Trophoblast cell (in vitro differentiated cells and primary cell): ENCODE measurements at regions not wholly inside any gene's neighbourhood (a gene's known extent, or its start where the extent isn't known, plus 50 kb on each side); places are given as distances from the start of the nearest gene placed in this dataset.
A peak's percentile ranks its signal among the peaks of the same experiment; 100 is the strongest.

ENCODE experiments used
- DNase-seq, 2 donors: peaks; one replicate each; pipeline ENCODE4 v3.0.0-alpha.2; 2016
- H2AFZ ChIP-seq: 2 replicates; pipeline ENCODE4 v1.6.1; 2013; ENCODE audit warnings: low read length, moderate library complexity, mild to moderate bottlenecking; ENCODE audit not compliant: insufficient read depth, poor library complexity
- H2AK5ac ChIP-seq: 2 replicates; pipeline ENCODE4 v1.6.1; 2013; ENCODE audit warnings: mild to moderate bottlenecking, low read length
- H2BK120ac ChIP-seq: 2 replicates; pipeline ENCODE4 v1.6.1; 2013; ENCODE audit warnings: low read length, mild to moderate bottlenecking, moderate library complexity; ENCODE audit not compliant: insufficient read depth, poor library complexity
- H2BK12ac ChIP-seq: 2 replicates; pipeline ENCODE4 v1.6.1; 2013; ENCODE audit warnings: mild to moderate bottlenecking, low read length, moderate library complexity
- H2BK5ac ChIP-seq: 2 replicates; pipeline ENCODE4 v1.6.1; 2013; ENCODE audit warnings: low read length, low read depth, moderate library complexity, mild to moderate bottlenecking; ENCODE audit not compliant: poor library complexity
- H3K14ac ChIP-seq: 2 replicates; pipeline ENCODE4 v1.6.1; 2013; ENCODE audit warnings: mild to moderate bottlenecking, low read length
- H3K18ac ChIP-seq: 2 replicates; pipeline ENCODE4 v1.6.1; 2013; ENCODE audit warnings: mild to moderate bottlenecking, low read length
- H3K23ac ChIP-seq: 2 replicates; pipeline ENCODE4 v1.6.1; 2013; ENCODE audit warnings: low read length
- H3K27ac ChIP-seq: 2 replicates; pipeline ENCODE4 v1.5.1; 2013; ENCODE audit warnings: low read depth, mild to moderate bottlenecking, inconsistent platforms, low read length, moderate library complexity
- H3K27me3 ChIP-seq: 2 replicates; pipeline ENCODE4 v1.6.1; 2013; ENCODE audit warnings: inconsistent platforms, mild to moderate bottlenecking, low read length, moderate library complexity; ENCODE audit not compliant: insufficient read depth
- H3K36me3 ChIP-seq, 2 experiments: 1 replicate in 1 of 2; 2 replicates in 1 of 2; pipeline ENCODE4 v1.6.1; 2013; ENCODE audit warnings: low read length in 2 of 2, mild to moderate bottlenecking in 2 of 2, moderate library complexity in 1 of 2; ENCODE audit not compliant: insufficient read depth in 2 of 2, control insufficient read depth in 1 of 2
- H3K4ac ChIP-seq: 2 replicates; pipeline ENCODE4 v1.6.1; 2013; ENCODE audit warnings: low read depth, mild to moderate bottlenecking, low read length, moderate library complexity
- H3K4me1 ChIP-seq, 2 experiments: 1 replicate in 1 of 2; 2 replicates in 1 of 2; pipeline ENCODE4 v1.6.1; 2013; ENCODE audit warnings: low read length in 2 of 2, mild to moderate bottlenecking in 2 of 2, moderate library complexity in 1 of 2; ENCODE audit not compliant: insufficient read depth in 2 of 2, control insufficient read depth in 1 of 2
- H3K4me2 ChIP-seq: 2 replicates; pipeline ENCODE4 v1.6.1; 2013; ENCODE audit warnings: inconsistent platforms, mild to moderate bottlenecking, low read length, moderate library complexity
- H3K4me3 ChIP-seq: 2 replicates; pipeline ENCODE4 v1.5.1; 2013; ENCODE audit warnings: mild to moderate bottlenecking, low read depth, low read length, inconsistent platforms
- H3K79me1 ChIP-seq: one replicate; pipeline ENCODE4 v1.6.1; 2013; ENCODE audit warnings: low read length
- H3K79me2 ChIP-seq: 2 replicates; pipeline ENCODE4 v1.6.1; 2013; ENCODE audit warnings: low read length, mild to moderate bottlenecking; ENCODE audit not compliant: control insufficient read depth, insufficient read depth, poor library complexity
- H3K9ac ChIP-seq: 2 replicates; pipeline ENCODE4 v1.6.1; 2013; ENCODE audit warnings: mild to moderate bottlenecking, low read length
- H3K9me3 ChIP-seq: 2 replicates; pipeline ENCODE4 v1.6.1; 2013; ENCODE audit warnings: low read depth, mild to moderate bottlenecking, control low read depth, inconsistent platforms, low read length; ENCODE audit not compliant: insufficient read depth
- H4K12ac ChIP-seq: 2 replicates; pipeline ENCODE4 v1.6.1; 2013; ENCODE audit warnings: low read depth, mild to moderate bottlenecking, low read length, moderate library complexity
- H4K8ac ChIP-seq: 2 replicates; pipeline ENCODE4 v1.6.1; 2013; ENCODE audit warnings: low read depth, mild to moderate bottlenecking, low read length, moderate library complexity
- H4K91ac ChIP-seq: one replicate; pipeline ENCODE4 v1.6.1; 2013; ENCODE audit warnings: low read depth, mild to moderate bottlenecking, low read length, moderate library complexity
- whole genome bisulfite sequencing: extraction: QIAGEN DNeasy Blood & Tissue Kit; methylation state at CpG from one replicate; pipeline ENCODE4 v1.1.7; 2013; ENCODE audit warnings: missing lambda C conversion rate; ENCODE audit not compliant: insufficient read length, insufficient coverage; ENCODE audit errors: extremely low coverage; 5-methylcytosine and 5-hydroxymethylcytosine counted together

DNA sequence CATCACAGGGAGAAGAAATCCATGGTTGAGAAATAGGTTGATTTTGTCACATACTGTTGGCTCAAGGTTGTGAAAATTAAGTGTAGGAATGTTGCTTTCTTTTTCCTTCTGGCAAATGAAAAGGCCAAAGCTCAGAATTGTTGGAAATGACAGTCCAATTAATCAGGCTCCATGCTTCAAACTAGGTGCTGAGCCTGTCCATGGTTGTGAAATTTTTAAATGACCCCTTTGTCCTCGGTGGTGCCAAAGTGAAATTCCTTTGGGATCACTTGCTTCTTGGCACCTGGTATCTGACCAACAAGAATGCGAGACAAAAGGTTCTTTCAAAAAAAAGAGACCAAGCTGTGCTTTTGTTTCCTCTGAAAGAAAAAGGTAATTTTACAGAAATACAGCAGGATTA lies 451.9 kb downstream of the ETS1 start:
- H3K79me1 ChIP-seq, result peaks cover 2% of the 10 kb centered on the region
- no peaks in the 10 kb centered on the region for H3K79me2 ChIP-seq
- WGBS, result no CpG with 5 or more reads among the region's 2 CpGs
- H3K4me1 ChIP-seq, result peaks cover 2 to 7% of the 10 kb centered on the region in 2 experiments
- no peak overlapping the region for H2BK5ac ChIP-seq
- no peak overlapping the region for H2BK120ac ChIP-seq
- no peak overlapping the region for H4K91ac ChIP-seq
- no peak overlapping the region for H3K4ac ChIP-seq
- H3K9ac ChIP-seq, result no peak overlapping the region
- no peak overlapping the region for H3K27ac ChIP-seq
- no peak overlapping the region for H3K4me3 ChIP-seq
- H3K18ac ChIP-seq, result no peak overlapping the region
- H2BK12ac ChIP-seq, result no peak overlapping the region
- no peak overlapping the region for H3K14ac ChIP-seq
- no peak overlapping the region for H4K8ac ChIP-seq
- no peak overlapping the region for H3K23ac ChIP-seq
- H3K9me3 ChIP-seq, result no peaks in the 10 kb centered on the region
- no peaks in the 10 kb centered on the region for H3K36me3 ChIP-seq
- H3K27me3 ChIP-seq, result no peaks in the 10 kb centered on the region
- no peak overlapping the region for H4K12ac ChIP-seq
- H2AK5ac ChIP-seq, result no peak overlapping the region
- DNase-seq, result no peak
- no peak overlapping the region for H2AFZ ChIP-seq
- no peak overlapping the region for H3K4me2 ChIP-seq

GRCh38 chr11:128133501-128133900 lies 453.9 kb downstream of the ETS1 start:
- Histone ChIP-seq H4K91ac (no peak overlapping the region), H3K23ac (no peak overlapping the region), H3K36me3 (no peaks in the 10 kb centered on the region), H3K79me1 (peaks cover 2% of the 10 kb centered on the region), H2BK5ac (no peak overlapping the region), H3K4me1 (peaks cover 2 to 7% of the 10 kb centered on the region in 2 experiments), H2AFZ (no peak overlapping the region), H3K79me2 (no peaks in the 10 kb centered on the region), H2BK12ac (no peak overlapping the region), H4K12ac (no peak overlapping the region), H4K8ac (no peak overlapping the region), H3K18ac (no peak overlapping the region), H3K14ac (no peak overlapping the region), H3K9me3 (no peaks in the 10 kb centered on the region), H3K4me3 (no peak overlapping the region), H2AK5ac (no peak overlapping the region), H3K27ac (peak overlapping the region; percentile 92), H2BK120ac (no peak overlapping the region), H3K9ac (no peak overlapping the region), H3K27me3 (no peaks in the 10 kb centered on the region), H3K4me2 (no peak overlapping the region), H3K4ac (no peak overlapping the region)
- DNase-seq, result no peak
- no CpG with 5 or more reads among the region's 3 CpGs for WGBS

GRCh38 chr11:128130052-128130451 lies 457.3 kb downstream of the ETS1 start:
- Histone ChIP-seq H2BK120ac (no peak overlapping the region), H4K91ac (no peak overlapping the region), H3K27ac (no peak overlapping the region), H3K79me2 (no peaks in the 10 kb centered on the region), H3K9ac (no peak overlapping the region), H3K9me3 (no peaks in the 10 kb centered on the region), H2AK5ac (no peak overlapping the region), H3K4me3 (no peak overlapping the region), H3K4ac (no peak overlapping the region), H3K4me1 (peaks cover 2 to 4% of the 10 kb centered on the region in 2 experiments), H3K36me3 (no peaks in the 10 kb centered on the region), H2AFZ (no peak overlapping the region), H3K79me1 (peaks cover 2% of the 10 kb centered on the region), H3K27me3 (no peaks in the 10 kb centered on the region), H4K8ac (no peak overlapping the region), H3K4me2 (no peak overlapping the region), H3K14ac (no peak overlapping the region), H4K12ac (no peak overlapping the region), H3K23ac (no peak overlapping the region), H2BK5ac (no peak overlapping the region), H2BK12ac (no peak overlapping the region), H3K18ac (no peak overlapping the region)
- DNase-seq, result no peak

- no peak overlapping the region for H4K12ac ChIP-seq
- H3K9ac ChIP-seq, result no peak overlapping the region
- H2BK120ac ChIP-seq, result no peak overlapping the region
- no peak for DNase-seq
- H3K27me3 ChIP-seq, result no peaks in the 10 kb centered on the region
- H3K23ac ChIP-seq, result no peak overlapping the region
- H3K4ac ChIP-seq, result no peak overlapping the region
- no peak overlapping the region for H2AK5ac ChIP-seq
- H2AFZ ChIP-seq, result no peak overlapping the region
- no peak overlapping the region for H3K14ac ChIP-seq
- H3K36me3 ChIP-seq, result no peaks in the 10 kb centered on the region
- H2BK12ac ChIP-seq, result no peak overlapping the region
- no peaks in the 10 kb centered on the region for H3K4me1 ChIP-seq
- no peak overlapping the region for H4K91ac ChIP-seq
- H3K4me3 ChIP-seq, result no peak overlapping the region
- H3K9me3 ChIP-seq, result no peaks in the 10 kb centered on the region
- H4K8ac ChIP-seq, result no peak overlapping the region
- no peak overlapping the region for H3K18ac ChIP-seq
- no peak overlapping the region for H3K27ac ChIP-seq
- no peak overlapping the region for H2BK5ac ChIP-seq
- H3K4me2 ChIP-seq, result no peak overlapping the region
- H3K79me2 ChIP-seq, result no peaks in the 10 kb centered on the region
- no CpG with 5 or more reads among the region's 3 CpGs for WGBS
- no peaks in the 10 kb centered on the region for H3K79me1 ChIP-seq
Observed at GRCh38 chr11:128125723-128126122, 461.6 kb downstream of the ETS1 start.
